RWPE1 (cell line): ENCODE measurements at regions not wholly inside any gene's neighbourhood (a gene's known extent, or its start where the extent isn't known, plus 50 kb on each side); places are given as distances from the start of the nearest gene placed in this dataset.
A peak's percentile ranks its signal among the peaks of the same experiment; 100 is the strongest.

Source experiments
- CTCF ChIA-PET: fragments of 350-600 bp; sonication (Branson Sonifier 250); formaldehyde crosslinking; extraction: SDS; loops from one replicate; lab custom pipeline; 2021; lab: Yijun Ruan, JAX
- POLR2A ChIA-PET: fragments of 400-600 bp; formaldehyde crosslinking; extraction: SDS; loops from one replicate; lab custom pipeline; 2020; ENCODE audit warnings: antibody characterized with exemption; ENCODE audit not compliant: low non-redundant PET; lab: Yijun Ruan, JAX
- DNase-seq: peaks from one replicate; pipeline ENCODE4 v3.0.0; 2012; ENCODE audit warnings: low spot score
- H3K27ac ChIP-seq: fragments of 450-650 bp; 2 replicates; pipeline ENCODE4 v1.5.1; 2017
- TF ChIP-seq, protein P1 (sequence below): fragments of 450-650 bp; conservative IDR thresholded peaks from 2 replicates; pipeline ENCODE4 v1.5.1; 2017; ENCODE audit warnings: low read depth, mild to moderate bottlenecking

DNA sequence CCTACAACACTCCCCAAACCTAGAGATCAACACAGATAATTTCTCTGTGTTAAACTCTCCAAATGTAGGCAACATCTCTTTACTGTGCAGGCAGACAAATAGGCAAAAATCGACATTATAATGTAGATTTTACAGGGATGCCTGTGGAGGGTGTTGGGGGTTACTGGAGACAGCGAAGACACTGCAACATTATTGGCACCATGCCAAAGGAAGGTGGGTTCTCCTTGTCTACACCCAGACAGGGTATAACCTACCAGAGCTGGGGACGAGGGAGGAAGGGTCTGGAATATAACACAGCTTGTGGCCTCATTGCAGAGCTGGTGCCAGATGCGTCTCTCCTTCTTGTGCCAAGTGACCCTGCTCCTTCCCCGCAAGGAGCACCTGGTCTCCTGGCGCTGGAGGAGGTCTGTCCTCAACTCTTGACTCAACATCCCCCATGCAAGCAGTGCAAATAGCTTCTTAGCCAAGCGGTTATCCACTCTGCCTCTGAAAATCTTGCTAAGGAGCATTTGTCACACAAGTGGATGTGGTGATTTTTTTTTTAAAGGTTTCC lies 404.0 kb downstream of the PRDM2 start:
- TF ChIP-seq, protein P1, sequence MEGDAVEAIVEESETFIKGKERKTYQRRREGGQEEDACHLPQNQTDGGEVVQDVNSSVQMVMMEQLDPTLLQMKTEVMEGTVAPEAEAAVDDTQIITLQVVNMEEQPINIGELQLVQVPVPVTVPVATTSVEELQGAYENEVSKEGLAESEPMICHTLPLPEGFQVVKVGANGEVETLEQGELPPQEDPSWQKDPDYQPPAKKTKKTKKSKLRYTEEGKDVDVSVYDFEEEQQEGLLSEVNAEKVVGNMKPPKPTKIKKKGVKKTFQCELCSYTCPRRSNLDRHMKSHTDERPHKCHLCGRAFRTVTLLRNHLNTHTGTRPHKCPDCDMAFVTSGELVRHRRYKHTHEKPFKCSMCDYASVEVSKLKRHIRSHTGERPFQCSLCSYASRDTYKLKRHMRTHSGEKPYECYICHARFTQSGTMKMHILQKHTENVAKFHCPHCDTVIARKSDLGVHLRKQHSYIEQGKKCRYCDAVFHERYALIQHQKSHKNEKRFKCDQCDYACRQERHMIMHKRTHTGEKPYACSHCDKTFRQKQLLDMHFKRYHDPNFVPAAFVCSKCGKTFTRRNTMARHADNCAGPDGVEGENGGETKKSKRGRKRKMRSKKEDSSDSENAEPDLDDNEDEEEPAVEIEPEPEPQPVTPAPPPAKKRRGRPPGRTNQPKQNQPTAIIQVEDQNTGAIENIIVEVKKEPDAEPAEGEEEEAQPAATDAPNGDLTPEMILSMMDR = no peak
- CTCF ChIA-PET = interaction anchor here (0.6 kb wide), 1 partner anchor 383 kb away, joined by 3 read pairs; no protein-coding TSS in a partner anchor
- DNase-seq = no peak
- POLR2A ChIA-PET = no interaction called here
- H3K27ac ChIP-seq = no peak overlapping the region

DNA sequence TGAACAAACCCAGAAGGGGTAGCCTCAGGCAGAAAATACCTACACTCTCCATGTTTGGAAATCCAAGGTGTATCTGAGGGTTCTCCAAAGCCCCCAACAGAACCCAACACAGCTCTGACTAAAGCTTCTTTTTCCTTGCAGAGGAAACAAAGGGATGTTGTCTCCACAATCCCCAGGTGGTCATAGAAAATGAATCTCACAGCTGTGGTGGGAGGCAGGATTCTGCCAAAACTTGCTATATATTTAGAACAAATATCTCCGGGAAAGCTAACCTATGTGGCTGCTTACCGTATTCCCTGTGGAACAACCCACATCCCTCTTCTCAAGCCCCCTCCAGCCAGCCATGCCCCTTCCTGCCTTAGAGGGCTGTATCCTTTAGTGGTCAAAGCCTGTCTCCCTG lies 406.1 kb downstream of the PRDM2 start:
- TF ChIP-seq, protein P1 = no peak
- DNase-seq = no peak
- CTCF ChIA-PET = interaction anchor here (0.5 kb wide), 1 partner anchor 664 kb away, joined by 3 read pairs; no protein-coding TSS in a partner anchor
- POLR2A ChIA-PET = no interaction called here
- H3K27ac ChIP-seq = no peak overlapping the region

DNA sequence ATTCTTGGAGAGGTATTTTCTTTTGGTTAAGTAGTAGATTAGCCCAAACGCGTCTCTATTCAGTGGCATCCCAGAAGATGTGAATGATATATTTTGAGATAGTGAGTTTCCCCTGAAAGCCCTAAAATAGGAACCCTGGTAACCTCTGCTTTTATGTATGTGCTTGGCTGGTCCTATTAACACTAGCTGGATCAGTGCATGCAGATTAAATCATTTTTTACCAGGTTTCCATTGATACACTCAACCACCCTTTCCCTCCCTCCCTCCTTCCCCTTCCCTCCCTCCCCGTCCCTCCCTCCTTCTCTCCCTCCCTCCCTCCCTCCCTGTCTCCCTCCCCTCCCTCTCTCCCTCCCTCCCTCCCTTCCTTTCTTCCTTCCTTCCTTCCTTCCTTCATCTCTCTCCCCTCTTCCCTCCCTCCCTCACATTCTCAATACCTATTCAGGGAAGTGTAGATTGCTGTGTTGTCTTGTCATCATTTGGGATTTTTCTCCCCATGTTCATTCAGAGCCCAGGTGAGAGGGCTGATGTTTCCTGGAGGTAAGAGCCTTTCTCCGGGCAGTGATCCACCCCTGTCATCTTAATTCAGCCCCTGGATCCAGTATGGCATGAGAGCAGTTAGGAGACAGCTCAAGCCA lies 406.8 kb downstream of the PRDM2 start:
- TF ChIP-seq, protein P1 = no peak
- CTCF ChIA-PET = no interaction called here
- DNase-seq = no peak
- POLR2A ChIA-PET = no interaction called here
- H3K27ac ChIP-seq = no peak overlapping the region

DNA sequence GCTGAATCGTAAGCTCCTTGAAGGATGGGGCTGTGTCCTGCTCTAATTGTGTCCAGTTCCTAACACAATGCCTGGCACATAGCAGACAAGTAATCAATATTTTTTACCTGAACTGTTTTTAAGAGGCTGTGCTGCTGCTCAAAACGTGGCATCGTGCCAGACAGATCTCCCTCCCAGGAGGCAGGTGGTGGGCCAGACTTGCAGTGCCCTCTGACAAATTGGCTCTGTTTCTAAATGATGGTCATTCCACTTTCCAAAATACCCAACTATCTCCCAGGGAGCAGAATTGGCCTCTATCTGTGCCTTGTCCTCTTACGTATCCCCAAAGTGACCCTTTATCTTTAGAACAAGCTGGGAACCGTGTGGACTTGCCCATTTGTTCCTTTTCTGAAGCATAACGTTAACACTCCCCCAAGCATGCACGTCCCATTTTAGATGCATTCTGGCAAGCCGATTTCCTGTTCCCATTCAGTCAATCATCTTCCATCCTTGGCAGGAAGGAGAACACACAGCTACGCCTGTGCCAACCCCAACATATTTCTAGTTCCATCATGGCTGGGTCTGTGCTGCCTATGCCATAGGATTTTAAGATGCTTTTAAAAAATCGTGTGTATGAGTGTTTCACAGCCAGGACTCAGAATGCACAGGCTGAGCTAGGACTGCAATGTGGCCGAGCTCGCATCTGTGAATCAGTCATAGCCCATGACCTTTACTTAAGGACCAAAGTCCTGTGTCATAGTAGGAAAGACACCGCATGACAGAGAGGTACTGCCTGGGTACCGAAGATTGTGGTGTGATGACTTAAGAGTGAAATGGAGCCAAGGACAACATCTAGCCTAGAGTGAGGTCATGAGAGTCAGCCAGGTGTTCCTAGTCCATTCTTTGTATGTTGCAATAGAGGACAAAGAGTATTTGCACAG lies 408.6 kb downstream of the PRDM2 start:
- TF ChIP-seq, protein P1 = no peak
- DNase-seq = no peak
- POLR2A ChIA-PET = no interaction called here
- CTCF ChIA-PET = interaction anchor here (1.0 kb wide), 1 partner anchor 938 kb away, joined by 3 read pairs; no protein-coding TSS in a partner anchor
- H3K27ac ChIP-seq = peak overlapping the region; percentile 31; the same call in 1 of the 2 replicates

DNA sequence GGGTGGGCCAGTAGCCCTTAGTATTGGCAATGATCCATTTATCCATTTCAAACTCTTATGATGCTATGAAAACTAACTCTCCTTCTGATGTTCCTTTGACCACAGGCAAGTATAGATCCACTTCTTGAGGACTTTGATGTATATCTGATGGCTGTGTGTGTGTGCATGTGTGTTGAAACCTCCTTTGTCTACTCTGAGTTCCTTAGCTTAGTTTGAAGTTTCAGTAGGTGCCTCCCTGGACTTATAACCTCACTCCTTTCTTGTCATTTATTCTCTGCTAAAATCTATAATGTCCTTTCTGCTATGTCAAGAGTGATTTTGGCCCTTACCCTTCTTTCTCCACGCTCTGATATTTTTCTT lies 409.3 kb downstream of the PRDM2 start:
- ChIA-PET CTCF (interaction anchor here (1.0 kb wide), 1 partner anchor 937 kb away, joined by 3 read pairs; no protein-coding TSS in a partner anchor), POLR2A (no interaction called here)
- TF ChIP-seq, protein P1 = no peak
- H3K27ac ChIP-seq = no peak overlapping the region
- no peak for DNase-seq

DNA sequence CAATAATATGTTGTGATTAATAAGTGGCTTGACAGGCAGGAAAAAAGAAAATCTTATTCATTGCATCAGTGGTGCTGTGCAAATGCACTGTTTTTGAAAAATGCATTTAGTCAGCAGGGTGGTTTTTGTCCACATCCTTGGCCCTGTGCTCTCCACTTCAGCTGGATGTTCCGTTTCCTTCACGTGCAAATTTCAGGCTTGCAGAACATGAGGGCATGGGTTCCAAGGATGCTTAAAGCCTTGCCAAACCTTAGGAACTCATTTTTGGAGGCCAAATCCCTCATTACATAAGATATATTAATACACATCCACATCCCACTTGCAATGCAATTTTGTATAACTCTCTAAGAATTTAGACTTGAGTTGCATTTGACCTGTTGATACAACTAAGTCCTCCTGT lies 410.1 kb downstream of the PRDM2 start:
- TF ChIP-seq, protein P1 = no peak
- no peak for DNase-seq
- POLR2A ChIA-PET = no interaction called here
- H3K27ac ChIP-seq = no peak overlapping the region
- CTCF ChIA-PET = no interaction called here
